ENCODE measurements at regions not wholly inside any gene's neighbourhood (a gene's known extent, or its start where the extent isn't known, plus 50 kb on each side); places are given as distances from the start of the nearest gene placed in this dataset.

DNA sequence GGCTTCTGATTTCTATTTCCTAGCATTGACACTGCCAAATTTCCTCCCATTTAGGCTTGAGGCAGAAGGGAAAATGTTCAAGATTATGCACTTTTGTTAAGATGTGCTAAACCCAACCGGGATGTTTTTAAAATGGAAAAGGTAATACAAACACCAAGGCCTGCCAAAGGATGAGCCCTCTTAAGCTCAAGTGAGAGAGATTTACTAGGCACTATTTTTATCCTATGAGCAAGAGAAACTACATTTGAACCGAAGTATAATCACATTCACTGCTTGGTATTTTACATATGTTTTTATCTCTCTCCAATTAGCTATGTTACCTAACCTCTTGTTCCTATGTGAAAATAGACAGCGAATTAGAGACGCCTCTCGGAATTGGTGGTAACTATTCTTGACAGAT lies 295.8 kb downstream of the GABRB3 start:
- TF ChIP-seq, protein P1, sequence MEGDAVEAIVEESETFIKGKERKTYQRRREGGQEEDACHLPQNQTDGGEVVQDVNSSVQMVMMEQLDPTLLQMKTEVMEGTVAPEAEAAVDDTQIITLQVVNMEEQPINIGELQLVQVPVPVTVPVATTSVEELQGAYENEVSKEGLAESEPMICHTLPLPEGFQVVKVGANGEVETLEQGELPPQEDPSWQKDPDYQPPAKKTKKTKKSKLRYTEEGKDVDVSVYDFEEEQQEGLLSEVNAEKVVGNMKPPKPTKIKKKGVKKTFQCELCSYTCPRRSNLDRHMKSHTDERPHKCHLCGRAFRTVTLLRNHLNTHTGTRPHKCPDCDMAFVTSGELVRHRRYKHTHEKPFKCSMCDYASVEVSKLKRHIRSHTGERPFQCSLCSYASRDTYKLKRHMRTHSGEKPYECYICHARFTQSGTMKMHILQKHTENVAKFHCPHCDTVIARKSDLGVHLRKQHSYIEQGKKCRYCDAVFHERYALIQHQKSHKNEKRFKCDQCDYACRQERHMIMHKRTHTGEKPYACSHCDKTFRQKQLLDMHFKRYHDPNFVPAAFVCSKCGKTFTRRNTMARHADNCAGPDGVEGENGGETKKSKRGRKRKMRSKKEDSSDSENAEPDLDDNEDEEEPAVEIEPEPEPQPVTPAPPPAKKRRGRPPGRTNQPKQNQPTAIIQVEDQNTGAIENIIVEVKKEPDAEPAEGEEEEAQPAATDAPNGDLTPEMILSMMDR (IDR thresholded peaks at IDR 0.05; ENCODE audit: insufficient read depth, missing control alignments), result no peak
- no peak for DNase-seq (ENCODE audit: insufficient read length, low spot score)
- FAIRE-seq, result no peak

DNA sequence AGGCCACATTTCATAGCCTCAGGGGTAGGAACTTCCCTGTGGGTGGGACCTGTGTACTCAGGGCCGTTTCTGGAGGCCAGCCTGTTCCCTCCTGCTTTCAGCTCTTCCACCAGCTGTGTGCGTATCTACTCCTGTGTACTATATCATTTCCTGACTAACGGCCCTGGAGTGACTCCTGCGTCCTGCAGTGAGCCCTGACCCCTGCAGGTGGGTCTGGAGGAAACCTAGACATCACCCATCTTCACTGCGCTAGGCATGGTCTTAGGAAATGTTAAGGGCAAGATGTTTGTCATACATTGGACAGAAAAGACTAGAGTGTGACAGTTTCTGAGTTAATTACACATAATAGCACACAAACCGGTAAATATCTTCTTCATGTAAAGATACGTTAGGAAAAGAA lies 297.3 kb downstream of the GABRB3 start:
- DNase-seq (ENCODE audit: insufficient read length, low spot score) (no peak), FAIRE-seq (no peak)
- TF ChIP-seq, protein P1 (IDR thresholded peaks at IDR 0.05; ENCODE audit: insufficient read depth, missing control alignments), result no peak

DNA sequence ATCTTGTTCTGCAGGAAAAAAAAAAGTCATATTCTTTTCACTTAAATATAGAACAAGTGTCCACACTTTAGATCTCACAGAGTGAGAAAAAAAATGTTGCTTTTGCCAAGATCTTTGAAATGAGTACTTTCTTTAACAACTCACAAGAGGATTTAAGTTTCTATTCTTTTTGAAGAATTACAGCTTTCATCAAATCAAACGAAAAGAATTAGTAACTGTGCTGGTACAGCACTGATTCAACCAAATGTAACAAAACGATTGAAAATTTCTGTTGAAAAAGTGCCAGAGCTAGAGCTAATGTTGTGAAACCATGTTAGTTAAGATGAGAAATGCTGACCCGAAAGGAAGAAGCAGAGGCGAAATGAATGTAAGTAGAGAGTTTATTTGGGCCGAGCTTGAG lies 300.2 kb downstream of the GABRB3 start:
- TF ChIP-seq, protein P1 (IDR thresholded peaks at IDR 0.05; ENCODE audit: insufficient read depth, missing control alignments), result no peak
- DNase-seq (ENCODE audit: insufficient read length, low spot score) (no peak), FAIRE-seq (no peak)

DNA sequence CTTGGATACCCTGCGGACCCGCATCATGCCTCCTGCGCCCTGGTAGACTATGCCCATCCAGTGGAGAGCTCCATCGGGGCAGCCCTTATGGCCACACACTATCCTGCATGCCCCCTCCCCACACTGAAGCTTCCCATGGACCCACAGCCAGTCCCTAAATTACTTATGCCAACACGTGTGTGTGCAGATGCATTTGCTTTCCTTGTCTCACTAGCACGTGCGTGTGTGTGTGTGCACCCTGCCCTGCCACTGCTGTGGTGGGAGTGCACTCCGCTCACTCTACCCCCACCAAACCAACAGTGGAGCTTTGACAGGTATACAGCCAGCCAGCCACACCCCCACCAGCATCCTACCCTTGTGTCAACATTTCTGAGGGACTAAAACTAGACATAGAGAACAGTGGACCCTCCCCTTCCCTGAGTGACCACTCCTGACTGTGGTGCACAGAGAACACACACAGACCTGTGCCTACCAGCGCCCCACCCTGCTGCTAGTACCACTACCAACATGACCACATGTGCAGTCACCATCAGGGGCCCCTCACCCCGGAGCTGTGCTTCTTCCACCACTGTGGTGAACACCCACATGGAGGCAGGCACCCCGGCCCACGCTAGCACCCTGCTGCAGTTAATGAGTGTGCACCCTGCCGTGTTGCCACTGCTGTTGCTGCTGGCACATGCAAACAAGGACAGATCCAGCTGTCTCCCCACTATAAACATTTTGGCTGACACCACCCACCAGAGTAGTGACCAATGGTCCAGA lies 310.8 kb downstream of the GABRB3 start:
- DNase-seq (ENCODE audit: insufficient read length, low spot score) (no peak), FAIRE-seq (no peak)
- TF ChIP-seq, protein P1 (IDR thresholded peaks at IDR 0.05; ENCODE audit: insufficient read depth, missing control alignments), result no peak

DNA sequence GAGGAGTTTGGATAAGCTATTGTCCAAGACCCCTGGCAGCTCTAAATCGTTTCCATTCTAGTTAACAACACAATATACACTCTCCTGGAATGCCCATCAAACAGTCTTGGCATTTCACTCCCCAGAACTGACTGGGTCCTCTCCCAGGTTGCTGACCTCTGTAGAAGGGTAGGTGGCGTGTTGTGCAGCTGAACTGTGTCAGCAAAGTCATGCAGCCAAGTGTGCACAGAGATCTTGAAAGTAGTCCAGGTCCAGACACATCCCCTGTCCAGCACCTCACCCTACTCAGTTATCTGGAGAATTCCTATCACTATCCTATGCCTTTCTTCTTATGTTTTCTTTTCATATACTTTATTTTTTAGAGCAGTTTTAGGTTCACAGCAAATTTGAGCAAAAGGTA lies 312.7 kb downstream of the GABRB3 start:
- TF ChIP-seq, protein P1 (IDR thresholded peaks at IDR 0.05; ENCODE audit: insufficient read depth, missing control alignments), result no peak
- DNase-seq (ENCODE audit: insufficient read length, low spot score) (no peak), FAIRE-seq (no peak)

DNA sequence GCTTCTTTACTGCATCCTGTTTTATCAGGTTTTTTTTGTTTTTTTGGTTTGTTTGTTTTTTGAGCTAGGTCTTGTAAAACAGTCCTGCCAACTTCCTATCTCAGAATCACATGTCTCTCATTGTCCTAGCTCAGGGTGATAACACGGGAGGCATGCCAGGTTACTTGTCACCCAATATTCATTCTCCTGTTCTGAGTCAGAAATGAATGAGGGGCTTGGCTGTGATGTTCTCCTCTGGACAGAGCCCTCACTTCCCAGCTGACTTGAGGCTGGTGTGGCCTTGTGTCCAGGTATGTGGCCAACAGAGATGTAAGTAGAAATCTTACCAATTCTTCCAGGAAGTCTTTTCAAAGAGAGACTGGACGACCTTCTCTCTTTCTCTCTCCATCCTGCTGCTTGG lies 317.0 kb downstream of the GABRB3 start:
- TF ChIP-seq, protein P1 (IDR thresholded peaks at IDR 0.05; ENCODE audit: insufficient read depth, missing control alignments), result no peak
- DNase-seq (ENCODE audit: insufficient read length, low spot score) (no peak), FAIRE-seq (no peak)

DNA sequence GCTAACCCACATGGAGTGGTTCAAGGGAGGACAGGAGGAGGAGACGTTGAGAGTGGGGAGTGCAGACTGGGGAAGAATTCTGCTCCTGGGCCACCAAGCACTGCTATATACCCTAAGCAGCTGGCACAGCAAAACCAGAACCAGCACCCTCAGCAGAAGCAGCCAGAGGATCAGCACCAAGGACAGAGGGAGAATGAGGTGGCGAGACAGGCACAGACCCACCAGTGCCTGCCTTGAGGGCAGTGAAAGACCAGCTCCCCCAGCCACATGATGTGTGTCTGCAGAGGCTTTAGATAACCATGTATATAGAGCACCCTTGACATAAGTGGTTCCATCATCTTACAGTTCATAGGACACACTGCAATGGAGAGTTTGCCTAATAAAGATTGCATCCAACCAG lies 319.0 kb downstream of the GABRB3 start:
- FAIRE-seq (no peak), DNase-seq (ENCODE audit: insufficient read length, low spot score) (no peak)
- TF ChIP-seq, protein P1 (IDR thresholded peaks at IDR 0.05; ENCODE audit: insufficient read depth, missing control alignments), result no peak
